Omental fat pad (tissue), 3 donors: ENCODE measurements at regions not wholly inside any gene's neighbourhood (a gene's known extent, or its start where the extent isn't known, plus 50 kb on each side); places are given as distances from the start of the nearest gene placed in this dataset.

Experiments used
- ATAC-seq: fragments of 150-250 bp; one replicate; pipeline ENCODE4 v1.9.1; 2016; ENCODE audit warnings: mild to moderate bottlenecking, moderate library complexity; ENCODE audit not compliant: low FRiP score
- DNase-seq: peaks from one replicate; pipeline ENCODE4 v3.0.0-alpha.2; 2019; ENCODE audit warnings: low spot score
- CTCF ChIP-seq, 3 donors: fragments of 450-650 bp; IDR thresholded peaks; one replicate each; pipeline ENCODE4 v1.5.1; 2016 to 2017; ENCODE audit warnings: antibody characterized with exemption in 3 of 3, mild to moderate bottlenecking in 3 of 3, moderate library complexity in 2 of 3

- no peak for ATAC-seq
- TF ChIP-seq CTCF (IDR thresholded peaks at IDR 0.05), result no peak
- no peak for DNase-seq
Measured at GRCh38 chr3:124591699-124592098, 138.6 kb upstream of the UMPS start.

- ATAC-seq, result peak; percentile 95
- DNase-seq, result no peak
- TF ChIP-seq CTCF (IDR thresholded peaks at IDR 0.05), result no peak
Measured at GRCh38 chr3:124592658-124593441, 137.4 kb upstream of the UMPS start.

- no peak for TF ChIP-seq CTCF (IDR thresholded peaks at IDR 0.05)
- DNase-seq, result no peak
- ATAC-seq, result no peak
Measured at GRCh38 chr3:124593442-124593829, 136.8 kb upstream of the UMPS start.

- ATAC-seq (no peak), DNase-seq (no peak)
- TF ChIP-seq CTCF (IDR thresholded peaks at IDR 0.05), result no peak
Measured at GRCh38 chr3:124594581-124594980, 135.7 kb upstream of the UMPS start.

- ATAC-seq (no peak), DNase-seq (no peak)
- TF ChIP-seq CTCF (IDR thresholded peaks at IDR 0.05), result no peak
Measured at GRCh38 chr3:124597273-124597672, 133.0 kb upstream of the UMPS start.

- no peak for TF ChIP-seq CTCF (IDR thresholded peaks at IDR 0.05)
- ATAC-seq (no peak), DNase-seq (no peak)
Measured at GRCh38 chr3:124597979-124598378, 132.3 kb upstream of the UMPS start.

GRCh38 chr3:124599147-124599765, 131.0 kb upstream of the UMPS start:
- ATAC-seq (no peak), DNase-seq (no peak)
- no peak for TF ChIP-seq CTCF (IDR thresholded peaks at IDR 0.05)
